NCI-H524 (cell line): ENCODE measurements at regions not wholly inside any gene's neighbourhood (a gene's known extent, or its start where the extent isn't known, plus 50 kb on each side); places are given as distances from the start of the nearest gene placed in this dataset.
"Not testable (repeated sequence)": the region's sequence is repeated elsewhere in the genome, so short reads cannot be mapped to it uniquely, and the experiment has no call there.

ENCODE experiments used
- DNase-seq, 2 experiments: peaks; one replicate each; lab custom pipeline; 2025; lab: John Stamatoyannopoulos, UW

- DNase-seq = no peak
These were observed 1016.4 kb upstream of the KCND2 start for GRCh38 chr7:119256446-119257131.

DNA sequence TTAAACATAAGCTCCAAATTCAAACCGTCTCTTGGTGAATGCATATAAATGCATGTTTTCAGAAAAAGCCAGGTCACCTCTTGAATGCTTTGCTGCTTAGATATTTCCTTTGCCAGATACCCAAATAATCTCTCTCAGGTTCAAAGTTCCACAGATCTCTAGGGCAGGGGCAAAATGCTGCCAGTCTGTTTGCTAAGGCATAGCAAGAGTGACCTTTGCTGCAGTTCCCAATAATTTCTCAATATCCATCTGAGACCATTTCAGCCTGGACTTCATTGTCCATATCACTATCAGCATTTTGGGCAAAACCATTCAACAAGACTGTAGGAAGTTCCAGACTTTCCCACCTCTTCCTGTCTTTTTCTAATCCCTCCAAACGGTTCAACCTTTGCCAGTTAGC, 1006.2 kb upstream of the KCND2 start:
- DNase-seq = not testable (repeated sequence)

DNA sequence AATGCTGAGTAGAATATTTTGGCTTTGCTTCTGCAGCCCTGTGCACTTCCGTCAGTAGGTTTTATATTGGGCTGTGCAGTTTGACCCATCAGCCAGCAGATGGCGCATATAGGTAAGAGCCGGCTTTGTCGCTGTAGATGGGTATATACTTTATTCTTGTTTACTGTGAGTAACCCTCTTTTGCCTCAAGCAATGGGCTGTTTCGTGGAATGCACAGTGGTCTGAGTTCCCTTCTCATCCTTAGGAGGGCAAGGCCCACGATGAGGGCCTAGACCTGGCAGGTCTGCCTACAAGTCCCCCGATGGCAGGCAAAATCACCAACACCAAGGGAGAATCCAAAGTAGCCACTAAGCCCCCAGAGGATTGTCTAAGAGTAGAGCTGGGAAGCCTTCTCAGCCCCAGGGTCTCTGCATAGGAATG, 1002.9 kb upstream of the KCND2 start:
- DNase-seq = peak; percentile 7 to 79

DNA sequence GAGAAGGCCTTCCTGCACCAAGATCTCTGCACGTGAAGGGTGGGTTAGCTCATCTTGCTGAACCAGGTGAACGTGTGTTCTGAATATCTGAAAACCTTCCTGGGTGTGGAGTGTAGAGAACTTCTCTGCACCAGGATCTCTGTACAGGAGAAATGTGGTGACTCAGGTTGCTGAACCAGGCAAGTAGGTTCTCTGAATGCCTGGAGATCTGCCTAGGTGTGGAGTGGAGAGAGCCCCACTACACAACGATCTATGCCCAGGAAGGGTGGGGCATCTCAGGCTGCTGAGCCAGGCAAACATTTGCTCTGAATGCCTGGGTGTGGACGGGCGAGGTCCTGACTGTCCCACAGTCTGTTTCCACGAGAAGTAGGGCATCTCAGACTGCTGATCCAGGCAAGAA, 1002.3 kb upstream of the KCND2 start:
- no peak for DNase-seq

DNA sequence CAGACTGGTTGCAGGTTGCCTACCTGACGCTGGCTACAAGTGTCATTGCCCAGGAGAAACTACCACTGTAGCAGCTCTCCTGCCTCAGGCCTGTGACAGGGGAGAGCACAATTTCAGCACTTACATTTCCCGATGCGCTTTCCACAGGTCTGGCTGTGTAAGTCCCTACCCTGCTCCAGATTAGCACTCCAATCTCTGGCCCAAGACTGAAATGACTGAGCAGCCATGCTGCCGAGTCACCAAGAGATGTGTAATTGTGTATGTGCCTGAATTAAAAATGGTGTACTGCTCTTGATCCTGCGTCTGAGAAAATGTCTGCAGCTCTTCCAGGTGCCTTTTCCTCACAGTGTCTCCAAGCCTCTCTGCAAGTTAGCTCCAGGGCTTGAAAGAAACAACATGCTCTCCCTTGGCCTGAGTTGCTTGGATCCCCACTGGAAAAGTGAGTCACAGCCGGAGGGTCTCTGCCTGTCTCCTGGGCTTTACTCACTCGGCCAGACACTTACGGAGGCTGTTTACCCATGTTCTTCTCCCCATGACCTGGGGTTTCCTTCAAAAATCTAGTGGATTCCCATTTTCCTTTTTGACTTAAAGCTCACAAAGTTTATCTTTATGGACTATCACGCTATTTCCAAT, 1001.7 kb upstream of the KCND2 start:
- DNase-seq = no peak

DNA sequence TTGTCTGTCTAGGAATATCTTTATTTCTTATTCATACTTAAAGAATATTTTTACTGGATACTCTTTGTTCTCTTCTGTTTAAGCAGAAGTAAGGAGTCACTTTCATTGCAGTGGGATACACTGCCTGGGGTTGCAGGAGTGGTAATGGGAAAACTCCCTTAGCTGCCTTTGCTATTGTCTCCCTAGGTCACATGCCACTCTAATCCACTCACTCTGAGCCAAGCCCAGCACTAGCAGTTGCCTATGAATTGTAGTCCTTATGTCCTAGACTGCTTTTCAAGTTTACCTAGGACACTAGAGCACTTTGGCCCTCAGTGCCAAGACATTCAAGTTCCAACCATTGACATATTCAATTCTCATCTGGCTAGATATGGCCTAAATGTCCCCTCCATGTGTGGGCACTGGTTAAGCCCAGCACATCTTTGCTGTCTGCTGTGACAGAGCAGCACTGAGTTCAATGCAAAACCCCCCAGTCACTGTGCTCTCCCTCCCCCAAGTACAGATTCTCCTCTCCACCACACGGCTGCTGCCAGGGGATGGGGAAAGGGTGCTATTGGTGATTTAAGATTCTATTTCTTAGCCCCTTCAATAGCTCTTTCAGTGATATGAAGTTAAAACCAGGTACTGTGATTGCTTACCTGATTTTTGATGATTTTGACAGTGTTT, 991.7 kb upstream of the KCND2 start:
- DNase-seq = no peak

- DNase-seq = no peak
These were observed 989.6 kb upstream of the KCND2 start for GRCh38 chr7:119283353-119283752.

DNA sequence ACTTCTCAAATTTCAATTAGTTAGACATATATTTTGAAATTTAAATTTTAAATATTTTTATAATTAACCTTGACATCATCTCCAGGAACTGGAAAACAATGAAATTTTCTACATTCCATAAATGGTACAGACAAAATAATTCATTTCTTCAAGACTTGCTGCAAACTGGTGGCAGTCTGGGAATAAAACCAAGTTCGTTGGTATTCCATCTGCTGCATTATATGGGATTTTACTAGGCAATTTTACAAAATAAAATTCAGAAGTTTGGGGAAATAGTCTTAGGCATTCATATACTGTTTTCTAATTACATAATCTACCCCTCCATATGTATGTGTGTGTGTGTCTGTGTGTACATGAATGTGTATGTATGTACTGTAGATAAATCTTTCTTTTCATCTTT, 984.6 kb upstream of the KCND2 start:
- no peak for DNase-seq

GRCh38 chr7:119300341-119300740, 972.6 kb upstream of the KCND2 start:
- not testable (repeated sequence) for DNase-seq

DNA sequence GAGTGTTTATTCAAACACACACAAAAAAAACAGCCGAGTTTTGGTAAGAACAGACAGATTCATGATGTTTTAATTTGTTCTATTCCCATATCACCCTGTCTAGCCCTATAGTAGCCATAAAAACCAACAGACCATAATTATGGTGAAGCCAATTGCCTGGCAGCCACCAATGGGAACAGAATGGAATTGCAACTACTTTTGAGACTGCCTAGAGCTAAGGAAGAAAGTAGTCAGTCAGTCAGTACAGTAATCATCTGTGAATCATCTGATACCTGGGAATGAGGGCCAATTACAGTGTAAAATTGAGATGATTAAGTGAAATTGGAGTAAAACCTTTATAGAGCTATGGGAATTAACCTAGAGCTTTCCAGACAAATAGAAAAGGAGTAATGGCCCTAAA, 952.7 kb upstream of the KCND2 start:
- DNase-seq = no peak

DNA sequence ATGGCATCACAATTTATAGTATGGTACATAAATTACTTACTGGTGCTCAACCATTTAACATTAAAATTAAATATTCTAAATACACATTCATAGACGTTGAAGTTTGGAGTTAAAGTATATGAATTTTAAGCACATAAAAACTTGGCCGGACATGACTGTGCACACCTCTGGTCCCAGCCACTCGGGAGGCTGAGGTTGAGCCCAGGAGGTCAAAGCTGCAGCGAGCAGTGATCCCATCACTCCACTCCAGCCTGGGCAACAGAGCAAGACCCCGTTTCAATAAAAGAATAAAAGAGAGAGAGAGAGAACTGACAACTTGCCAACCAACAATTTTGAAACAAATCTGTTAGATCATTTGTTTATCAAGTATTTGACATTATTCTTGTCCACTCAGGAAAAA, 943.3 kb upstream of the KCND2 start:
- DNase-seq = no peak

DNA sequence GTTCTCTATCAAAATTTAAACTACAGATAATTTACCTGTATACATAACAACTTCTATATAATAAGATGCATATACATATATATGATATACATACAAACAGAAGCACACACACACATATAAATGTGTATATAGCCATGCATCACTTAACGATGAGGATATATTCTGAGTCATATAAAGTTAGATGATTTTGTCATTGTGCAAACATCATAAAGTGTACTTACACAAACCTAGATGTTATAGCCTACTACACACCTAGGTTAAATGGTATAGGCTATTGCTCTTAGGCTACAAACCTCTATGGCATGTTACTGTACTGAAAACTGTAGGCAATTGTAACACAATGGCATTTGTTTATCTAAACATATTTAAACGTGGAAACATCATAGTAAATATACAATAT, 937.6 kb upstream of the KCND2 start:
- DNase-seq = no peak

- no peak for DNase-seq
These were observed 931.2 kb upstream of the KCND2 start for GRCh38 chr7:119341822-119342221.

- DNase-seq = no peak
These were observed 929.7 kb upstream of the KCND2 start for GRCh38 chr7:119343289-119343688.

GRCh38 chr7:119344466-119344865, 928.5 kb upstream of the KCND2 start:
- DNase-seq = no peak

DNA sequence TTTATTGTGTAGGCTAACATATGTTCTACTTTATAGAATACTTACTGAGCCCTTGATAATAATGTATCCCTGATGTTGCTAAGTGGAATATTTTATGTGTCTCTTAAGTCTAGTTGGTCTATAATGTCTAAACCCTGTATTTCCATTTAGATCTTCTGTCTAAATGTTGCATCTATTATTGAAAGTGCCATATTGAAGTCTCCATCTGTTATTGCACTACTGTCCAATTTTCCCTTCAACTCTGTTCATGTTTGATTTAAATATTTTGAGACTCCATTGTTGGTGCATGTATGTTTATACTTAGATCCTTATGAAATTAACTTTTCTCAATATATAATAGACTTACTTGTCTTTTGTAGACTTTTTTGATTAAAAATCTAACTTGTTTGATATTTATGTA, 924.5 kb upstream of the KCND2 start:
- no peak for DNase-seq

- no peak for DNase-seq
These were observed 922.6 kb upstream of the KCND2 start for GRCh38 chr7:119350334-119350733.

GRCh38 chr7:119351320-119351719, 921.7 kb upstream of the KCND2 start:
- no peak for DNase-seq

GRCh38 chr7:119374436-119374835, 898.5 kb upstream of the KCND2 start:
- DNase-seq = peak; percentile 65 to 93

DNA sequence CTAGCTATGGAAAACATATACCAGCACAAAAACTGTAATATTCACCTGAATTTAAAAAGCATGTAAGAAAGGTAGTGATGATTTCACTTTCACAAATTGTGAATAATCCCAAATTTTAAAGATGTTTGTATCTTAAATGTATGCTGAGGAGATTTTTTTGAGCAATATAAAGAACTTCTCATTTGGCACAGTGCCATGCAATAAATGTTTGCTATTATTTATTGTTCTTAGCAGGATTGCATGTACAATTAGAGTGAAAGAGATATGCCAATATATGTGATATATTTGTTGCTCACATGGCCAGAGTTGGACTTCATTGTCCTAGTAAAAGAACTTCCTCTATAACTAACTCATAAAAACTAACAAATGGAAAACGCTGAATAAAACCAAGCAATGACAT, 895.1 kb upstream of the KCND2 start:
- no peak for DNase-seq

- DNase-seq = no peak
These were observed 890.2 kb upstream of the KCND2 start for GRCh38 chr7:119382726-119383125.

DNA sequence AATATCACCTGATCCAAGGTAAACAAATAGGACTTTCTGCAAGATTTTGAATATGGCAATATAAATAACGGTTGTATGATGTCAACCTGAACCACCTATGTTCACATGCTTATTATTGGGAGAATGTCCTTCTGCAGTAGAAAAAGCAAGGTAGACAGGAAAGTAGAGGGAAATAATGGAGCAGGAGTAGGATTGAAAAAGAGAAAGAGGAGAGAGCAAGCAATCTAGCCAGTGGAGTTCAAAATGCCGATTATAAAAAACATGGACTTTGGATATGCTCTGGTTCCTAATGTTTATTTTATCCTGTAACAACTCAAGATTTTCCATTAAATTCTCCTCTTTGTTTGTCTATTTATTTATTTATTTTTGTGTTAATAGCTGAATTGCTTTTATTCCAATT, 878.0 kb upstream of the KCND2 start:
- DNase-seq = no peak

GRCh38 chr7:119397156-119397555, 875.8 kb upstream of the KCND2 start:
- no peak for DNase-seq
